ENCODE measurements at regions not wholly inside any gene's neighbourhood (a gene's known extent, or its start where the extent isn't known, plus 50 kb on each side); places are given as distances from the start of the nearest gene placed in this dataset.

DNA sequence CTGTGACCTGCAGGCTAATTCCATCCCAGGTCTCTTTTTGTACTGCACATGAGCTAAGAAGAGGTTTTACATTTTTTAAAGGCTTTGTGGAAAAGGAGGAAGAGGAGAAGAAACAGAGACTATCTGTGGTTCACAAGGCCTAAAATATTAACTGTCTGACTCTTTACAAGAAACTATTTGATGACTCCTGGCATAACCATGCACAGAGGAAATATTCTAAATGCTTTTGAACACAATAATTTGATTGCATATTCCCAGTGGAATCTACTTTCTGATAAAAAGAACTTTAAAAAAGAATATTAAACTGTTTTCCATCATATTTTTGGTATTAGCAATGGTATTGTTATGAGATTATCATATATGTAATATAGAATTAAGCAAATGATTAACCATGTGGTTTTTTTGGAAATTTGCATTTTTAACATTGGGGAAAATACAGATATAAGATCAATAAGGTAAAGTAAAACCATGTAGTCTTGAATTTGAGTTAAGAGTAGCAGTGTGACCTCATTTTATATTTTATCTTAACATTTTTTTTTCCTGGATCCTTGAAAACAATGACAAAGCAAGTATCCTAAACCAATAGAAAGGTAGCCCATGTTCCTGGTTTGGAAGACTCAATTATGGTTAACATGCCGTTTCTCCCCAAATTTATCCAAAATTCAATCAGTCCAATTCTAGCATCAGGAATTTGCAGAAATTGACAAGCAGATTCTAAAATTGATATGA is 251.0 kb downstream of the UQCRFS1 start:
- H3K4me3 ChIP-seq (replicated peaks; ENCODE audit: insufficient read depth, low read length): no peak overlapping the region
- TF ChIP-seq POLR2AphosphoS5 (IDR thresholded peaks at IDR 0.05; ENCODE audit: low read depth) (no peak), GABPA (IDR thresholded peaks at IDR 0.05; ENCODE audit: low read depth) (no peak), SPI1 (IDR thresholded peaks at IDR 0.05; ENCODE audit: borderline replicate concordance, low read depth) (no peak)
- TF ChIP-seq, protein P1, sequence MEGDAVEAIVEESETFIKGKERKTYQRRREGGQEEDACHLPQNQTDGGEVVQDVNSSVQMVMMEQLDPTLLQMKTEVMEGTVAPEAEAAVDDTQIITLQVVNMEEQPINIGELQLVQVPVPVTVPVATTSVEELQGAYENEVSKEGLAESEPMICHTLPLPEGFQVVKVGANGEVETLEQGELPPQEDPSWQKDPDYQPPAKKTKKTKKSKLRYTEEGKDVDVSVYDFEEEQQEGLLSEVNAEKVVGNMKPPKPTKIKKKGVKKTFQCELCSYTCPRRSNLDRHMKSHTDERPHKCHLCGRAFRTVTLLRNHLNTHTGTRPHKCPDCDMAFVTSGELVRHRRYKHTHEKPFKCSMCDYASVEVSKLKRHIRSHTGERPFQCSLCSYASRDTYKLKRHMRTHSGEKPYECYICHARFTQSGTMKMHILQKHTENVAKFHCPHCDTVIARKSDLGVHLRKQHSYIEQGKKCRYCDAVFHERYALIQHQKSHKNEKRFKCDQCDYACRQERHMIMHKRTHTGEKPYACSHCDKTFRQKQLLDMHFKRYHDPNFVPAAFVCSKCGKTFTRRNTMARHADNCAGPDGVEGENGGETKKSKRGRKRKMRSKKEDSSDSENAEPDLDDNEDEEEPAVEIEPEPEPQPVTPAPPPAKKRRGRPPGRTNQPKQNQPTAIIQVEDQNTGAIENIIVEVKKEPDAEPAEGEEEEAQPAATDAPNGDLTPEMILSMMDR (IDR thresholded peaks at IDR 0.05; ENCODE audit: insufficient read depth, low read length): no peak
- TF ChIP-seq, protein P2, sequence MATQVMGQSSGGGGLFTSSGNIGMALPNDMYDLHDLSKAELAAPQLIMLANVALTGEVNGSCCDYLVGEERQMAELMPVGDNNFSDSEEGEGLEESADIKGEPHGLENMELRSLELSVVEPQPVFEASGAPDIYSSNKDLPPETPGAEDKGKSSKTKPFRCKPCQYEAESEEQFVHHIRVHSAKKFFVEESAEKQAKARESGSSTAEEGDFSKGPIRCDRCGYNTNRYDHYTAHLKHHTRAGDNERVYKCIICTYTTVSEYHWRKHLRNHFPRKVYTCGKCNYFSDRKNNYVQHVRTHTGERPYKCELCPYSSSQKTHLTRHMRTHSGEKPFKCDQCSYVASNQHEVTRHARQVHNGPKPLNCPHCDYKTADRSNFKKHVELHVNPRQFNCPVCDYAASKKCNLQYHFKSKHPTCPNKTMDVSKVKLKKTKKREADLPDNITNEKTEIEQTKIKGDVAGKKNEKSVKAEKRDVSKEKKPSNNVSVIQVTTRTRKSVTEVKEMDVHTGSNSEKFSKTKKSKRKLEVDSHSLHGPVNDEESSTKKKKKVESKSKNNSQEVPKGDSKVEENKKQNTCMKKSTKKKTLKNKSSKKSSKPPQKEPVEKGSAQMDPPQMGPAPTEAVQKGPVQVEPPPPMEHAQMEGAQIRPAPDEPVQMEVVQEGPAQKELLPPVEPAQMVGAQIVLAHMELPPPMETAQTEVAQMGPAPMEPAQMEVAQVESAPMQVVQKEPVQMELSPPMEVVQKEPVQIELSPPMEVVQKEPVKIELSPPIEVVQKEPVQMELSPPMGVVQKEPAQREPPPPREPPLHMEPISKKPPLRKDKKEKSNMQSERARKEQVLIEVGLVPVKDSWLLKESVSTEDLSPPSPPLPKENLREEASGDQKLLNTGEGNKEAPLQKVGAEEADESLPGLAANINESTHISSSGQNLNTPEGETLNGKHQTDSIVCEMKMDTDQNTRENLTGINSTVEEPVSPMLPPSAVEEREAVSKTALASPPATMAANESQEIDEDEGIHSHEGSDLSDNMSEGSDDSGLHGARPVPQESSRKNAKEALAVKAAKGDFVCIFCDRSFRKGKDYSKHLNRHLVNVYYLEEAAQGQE (IDR thresholded peaks at IDR 0.05; ENCODE audit: insufficient replicate concordance, low read depth): no peak
- DNase-seq (ENCODE audit: low read depth in 1 of 2, low spot score in 1 of 2): no peak

DNA sequence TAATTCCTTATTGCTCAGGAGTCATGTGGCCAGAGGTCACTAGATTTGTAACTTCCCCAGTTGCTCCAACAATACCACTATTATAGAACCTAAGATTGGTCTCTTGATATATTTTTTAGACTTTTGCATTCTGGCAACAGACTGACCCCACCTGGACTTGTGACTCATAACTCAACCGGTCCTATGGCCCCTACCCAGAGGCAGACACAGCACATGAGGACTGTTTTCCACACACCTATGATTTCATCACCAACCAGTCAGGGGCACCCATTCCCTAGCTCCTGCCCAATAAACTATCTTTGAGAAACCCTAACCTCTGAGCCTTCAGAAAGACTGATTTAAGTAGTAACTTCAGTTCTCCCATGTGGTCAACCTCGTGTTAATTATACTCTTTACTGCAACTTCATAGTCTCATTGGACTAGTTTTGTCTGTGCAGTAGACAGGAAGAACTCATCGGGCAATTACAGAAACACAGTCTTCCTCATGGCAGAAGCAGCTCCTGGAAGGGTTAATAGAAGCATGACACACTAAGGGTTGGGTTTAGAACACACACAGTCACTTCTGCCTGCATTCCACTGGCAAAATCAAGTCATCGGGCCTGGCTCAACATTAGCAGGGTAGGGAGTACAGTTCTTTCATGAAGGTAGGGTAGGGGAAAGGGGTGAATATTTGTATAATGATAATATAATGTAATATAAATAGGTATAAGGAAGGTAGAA is 251.8 kb downstream of the UQCRFS1 start:
- no peaks in the 10 kb centered on the region for H3K27me3 ChIP-seq (ENCODE audit: insufficient read depth, poor library complexity, severe bottlenecking)
- no peak overlapping the region for H3K27ac ChIP-seq (replicated peaks)
- DNase-seq (ENCODE audit: low read depth in 1 of 2, low spot score in 1 of 2): no peak
- TF ChIP-seq, protein P1 (IDR thresholded peaks at IDR 0.05; ENCODE audit: insufficient read depth, low read length): no peak
- no peak for TF ChIP-seq POLR2AphosphoS5 (IDR thresholded peaks at IDR 0.05; ENCODE audit: low read depth)
- TF ChIP-seq, protein P2 (IDR thresholded peaks at IDR 0.05; ENCODE audit: insufficient replicate concordance, low read depth): no peak
- TF ChIP-seq SPI1 (IDR thresholded peaks at IDR 0.05; ENCODE audit: borderline replicate concordance, low read depth): no peak
- no peak for TF ChIP-seq GABPA (IDR thresholded peaks at IDR 0.05; ENCODE audit: low read depth)
- no peak overlapping the region for H3K4me3 ChIP-seq (replicated peaks; ENCODE audit: insufficient read depth, low read length)

More for the DNA sequence above, 251.0 kb downstream of the UQCRFS1 start:
- no peaks in the 10 kb centered on the region for H3K27me3 ChIP-seq (ENCODE audit: insufficient read depth, poor library complexity, severe bottlenecking)
- H3K27ac ChIP-seq (replicated peaks): no peak overlapping the region

DNA sequence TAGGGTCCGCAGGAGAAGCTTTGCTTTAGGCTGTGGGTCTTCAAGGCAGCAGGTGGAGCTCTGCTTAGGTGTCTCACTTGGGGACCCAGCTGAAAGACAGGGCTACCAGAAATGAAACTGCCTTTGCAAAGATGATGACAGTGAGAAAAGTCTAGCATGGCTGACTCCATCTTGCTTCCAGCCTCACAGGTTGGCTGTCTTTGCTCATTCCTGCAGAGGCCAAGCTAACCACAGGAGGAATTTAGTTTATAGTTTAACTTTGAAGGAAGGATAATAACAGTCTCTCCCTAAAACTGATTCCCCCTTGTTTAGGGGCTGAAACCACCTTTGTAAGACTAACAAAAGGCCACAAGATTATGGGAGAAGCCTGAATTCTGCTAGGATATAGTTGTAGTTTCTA is 252.4 kb downstream of the UQCRFS1 start:
- TF ChIP-seq, protein P2 (IDR thresholded peaks at IDR 0.05; ENCODE audit: insufficient replicate concordance, low read depth): no peak
- TF ChIP-seq, protein P1 (IDR thresholded peaks at IDR 0.05; ENCODE audit: insufficient read depth, low read length): no peak
- TF ChIP-seq GABPA (IDR thresholded peaks at IDR 0.05; ENCODE audit: low read depth) (no peak), POLR2AphosphoS5 (IDR thresholded peaks at IDR 0.05; ENCODE audit: low read depth) (no peak), SPI1 (IDR thresholded peaks at IDR 0.05; ENCODE audit: borderline replicate concordance, low read depth) (no peak)
- DNase-seq (ENCODE audit: low read depth in 1 of 2, low spot score in 1 of 2): no peak
- Histone ChIP-seq H3K27me3 (ENCODE audit: insufficient read depth, poor library complexity, severe bottlenecking) (no peaks in the 10 kb centered on the region), H3K27ac (replicated peaks) (no peak overlapping the region), H3K4me3 (replicated peaks; ENCODE audit: insufficient read depth, low read length) (no peak overlapping the region)
